Kidney capillary endothelial cell (primary cell): ENCODE measurements at regions not wholly inside any gene's neighbourhood (a gene's known extent, or its start where the extent isn't known, plus 50 kb on each side); places are given as distances from the start of the nearest gene placed in this dataset.

Experiments
- DNase-seq: peaks from one replicate; pipeline ENCODE4 v3.0.0-alpha.2; 2018; ENCODE audit warnings: low spot score

GRCh38 chr15:66832664-66833063 is 130.6 kb downstream of the SMAD6 start:
- DNase-seq: no peak

DNA sequence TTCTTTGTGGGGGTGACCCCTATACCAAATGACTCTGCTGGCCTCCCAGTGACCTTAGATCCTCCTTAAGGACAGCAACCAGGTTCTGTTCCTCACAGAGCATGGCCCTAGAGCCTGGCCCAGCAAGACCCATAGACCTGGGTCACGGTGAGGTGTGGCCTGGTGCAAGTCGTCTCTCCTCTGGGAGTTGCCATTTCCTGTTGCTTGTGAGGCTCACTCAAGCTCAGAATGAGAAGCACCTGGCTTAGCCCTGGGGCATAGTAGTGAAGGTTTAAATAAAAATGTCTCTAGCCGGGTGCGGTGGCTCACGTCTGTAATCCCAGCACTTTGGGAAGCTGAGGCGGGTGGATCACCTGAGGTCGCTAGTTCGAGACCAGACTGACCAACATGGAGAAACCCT is 131.3 kb downstream of the SMAD6 start:
- DNase-seq: no peak

DNA sequence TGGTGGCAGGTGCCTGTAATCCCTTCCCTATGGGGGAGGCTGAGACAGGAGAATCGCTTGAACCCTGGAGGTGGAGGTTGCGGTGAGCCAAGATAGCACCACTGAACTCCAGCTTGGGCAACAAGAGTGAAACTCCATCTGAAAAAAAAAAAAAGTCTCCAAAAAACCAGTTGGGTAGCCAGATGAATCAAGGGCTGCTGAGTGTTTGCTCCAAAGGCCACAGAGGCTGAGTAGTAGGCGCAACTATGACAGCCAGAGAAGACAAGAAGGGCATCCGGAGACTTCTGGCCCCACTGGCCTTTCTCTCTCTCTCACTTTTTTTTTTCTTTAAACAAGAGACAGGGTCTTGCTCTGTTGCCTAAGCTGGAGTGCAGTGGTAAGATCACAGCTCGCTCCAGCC is 131.8 kb downstream of the SMAD6 start:
- no peak for DNase-seq

- no peak for DNase-seq
Measured at GRCh38 chr15:66834881-66835878, 133.1 kb downstream of the SMAD6 start.

DNA sequence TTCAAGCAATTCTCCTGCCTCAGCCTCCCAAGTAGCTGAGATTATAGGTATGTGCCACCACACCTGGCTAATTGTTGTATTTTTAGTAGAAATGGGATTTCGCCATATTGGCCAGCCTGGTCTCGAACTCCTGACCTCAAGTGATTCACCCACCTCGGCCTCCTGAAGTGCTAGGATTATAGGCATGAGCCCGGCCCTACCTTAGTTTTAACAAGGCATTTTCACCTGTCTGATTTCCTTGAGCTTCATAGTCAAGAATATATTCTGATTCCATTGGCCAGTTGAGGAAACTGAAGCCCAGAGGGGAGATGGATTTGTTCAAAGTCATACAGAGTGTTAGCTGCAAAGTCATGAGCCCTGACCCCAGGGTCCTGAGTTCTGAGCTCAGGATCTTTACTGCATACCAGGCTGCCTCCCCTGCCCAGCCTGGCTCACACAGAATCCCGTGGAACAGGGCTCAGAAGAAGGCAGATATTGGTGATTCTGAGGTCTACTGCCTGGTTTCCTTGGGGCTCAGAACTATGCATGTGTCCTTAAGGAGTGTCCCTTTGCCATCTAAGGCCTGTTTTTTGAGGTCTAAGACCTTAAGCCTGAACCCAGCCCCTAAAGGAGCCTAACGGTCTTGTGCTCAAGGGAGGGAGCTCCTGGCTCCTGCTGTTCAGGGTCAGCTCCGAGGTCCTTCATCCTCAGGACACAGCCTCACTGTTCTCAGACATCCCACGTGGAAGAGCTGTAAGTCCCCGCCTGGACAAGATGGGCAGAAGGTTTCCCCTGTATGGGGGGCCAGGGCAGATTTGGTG is 134.4 kb downstream of the SMAD6 start:
- no peak for DNase-seq

- no peak for DNase-seq
Measured at GRCh38 chr15:66838202-66838601, 136.2 kb downstream of the SMAD6 start.

DNA sequence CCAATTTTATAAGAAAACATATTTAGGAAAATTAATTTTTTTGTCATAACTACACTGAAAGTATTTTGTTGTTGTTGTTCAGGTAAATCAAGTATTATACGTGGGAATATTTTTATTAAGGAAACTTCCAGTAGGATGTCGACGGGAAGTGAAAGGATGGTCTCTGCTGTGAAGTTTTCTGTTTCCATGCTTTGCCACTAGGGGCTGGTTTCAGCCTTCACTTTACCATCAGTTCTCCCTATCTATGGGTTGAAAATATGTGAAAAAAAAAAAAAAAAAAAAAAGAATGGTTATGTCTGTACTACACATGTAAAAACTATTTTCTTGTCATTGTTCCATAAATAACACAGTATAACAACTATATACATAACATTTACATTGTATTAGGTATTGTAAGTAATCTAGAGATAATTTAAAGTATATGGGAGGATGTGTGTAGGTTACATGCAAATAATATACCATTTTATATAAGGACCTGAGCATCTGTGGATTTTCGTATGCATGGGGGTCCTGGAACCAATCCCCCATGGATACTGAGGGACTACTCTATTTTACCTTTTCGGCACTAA is 136.7 kb downstream of the SMAD6 start:
- peak; percentile 56 for DNase-seq

GRCh38 chr15:66839506-66840112 is 137.6 kb downstream of the SMAD6 start:
- DNase-seq: no peak

GRCh38 chr15:66840615-66841390 is 138.8 kb downstream of the SMAD6 start:
- no peak for DNase-seq

GRCh38 chr15:66841953-66842681 is 140.1 kb downstream of the SMAD6 start:
- peak; percentile 92 for DNase-seq

DNA sequence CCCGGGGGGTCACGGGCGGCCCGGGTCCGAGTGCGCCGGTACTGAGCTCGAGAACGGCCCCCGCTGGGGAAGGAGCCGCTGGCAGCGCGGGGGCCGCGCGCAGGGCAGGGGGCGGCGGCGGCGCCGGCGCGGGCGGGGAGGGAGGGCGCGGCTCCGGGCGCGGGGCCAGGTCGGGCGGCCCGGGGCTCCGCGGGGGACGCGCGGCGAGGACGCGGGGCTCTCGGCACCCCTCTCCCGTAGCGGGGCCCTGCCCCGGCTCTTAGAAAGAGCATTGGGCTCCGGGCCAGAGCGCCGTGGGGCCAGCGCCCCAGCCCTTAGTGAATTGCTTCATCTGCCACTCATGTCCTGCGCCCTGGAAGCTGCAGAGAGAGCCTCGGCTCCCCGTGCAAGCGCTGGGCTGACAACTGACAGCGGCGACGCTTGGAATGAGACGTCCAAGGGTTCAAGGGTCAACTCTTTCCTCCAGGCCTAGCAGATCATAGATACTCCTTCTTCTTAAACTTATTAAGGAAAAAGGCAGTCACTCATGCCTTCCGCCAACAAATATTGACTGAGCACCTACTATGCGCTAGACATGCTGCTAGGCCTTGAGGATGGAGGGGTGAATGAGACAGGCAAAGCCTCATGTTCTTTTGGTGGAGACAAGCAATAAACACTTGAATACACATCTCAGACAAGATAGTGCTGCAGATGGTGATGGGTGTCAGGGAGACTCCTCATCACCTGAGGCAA is 140.8 kb downstream of the SMAD6 start:
- peak; percentile 66 for DNase-seq

GRCh38 chr15:66843581-66843980 is 141.5 kb downstream of the SMAD6 start:
- no peak for DNase-seq

- DNase-seq: no peak
Measured at GRCh38 chr15:66844041-66844746, 142.2 kb downstream of the SMAD6 start.

DNA sequence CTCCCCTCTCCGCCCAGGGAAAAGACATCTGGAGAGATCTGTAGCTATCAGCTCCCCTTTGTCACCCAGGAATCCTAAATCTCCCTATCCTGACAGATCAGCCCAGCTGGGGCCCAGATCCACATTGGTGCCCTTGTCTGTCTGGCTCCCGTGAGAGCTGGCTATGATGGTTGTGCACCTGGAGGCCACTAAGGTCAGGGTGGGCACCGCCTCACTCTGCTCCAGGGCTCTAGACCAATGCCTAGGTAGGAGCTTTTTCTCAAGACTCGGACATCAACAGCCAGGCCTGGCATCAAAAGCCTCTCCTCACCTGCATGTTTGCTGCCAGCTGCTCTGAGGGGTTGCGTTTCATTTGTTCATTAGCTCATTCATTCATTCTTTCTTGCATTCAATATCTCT is 142.7 kb downstream of the SMAD6 start:
- DNase-seq: no peak

DNA sequence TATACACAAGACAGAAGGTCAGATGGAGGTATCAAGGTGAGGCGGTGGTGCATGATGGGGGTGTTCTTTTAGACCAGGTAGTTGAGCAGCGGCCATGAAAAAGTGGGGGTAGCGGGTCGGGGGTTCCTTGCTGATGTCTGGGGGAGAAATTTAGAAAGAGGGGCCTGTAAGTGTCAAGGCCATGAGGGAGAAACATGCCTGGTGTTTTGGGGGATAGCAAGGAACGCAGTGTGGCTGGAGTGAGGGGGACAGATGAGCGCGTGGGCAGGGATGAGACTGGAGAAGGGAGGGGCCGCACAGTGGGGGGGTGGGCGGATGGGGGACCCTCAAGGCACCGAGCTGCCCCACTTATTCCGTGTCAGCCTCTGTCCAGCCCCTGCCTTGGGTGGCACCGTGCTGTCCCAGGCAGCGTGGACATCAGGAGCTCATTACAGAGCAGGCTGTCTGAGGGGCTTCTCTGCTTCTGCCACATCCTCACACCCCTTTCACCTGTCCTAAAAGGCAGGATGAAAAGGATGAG is 143.3 kb downstream of the SMAD6 start:
- no peak for DNase-seq

DNA sequence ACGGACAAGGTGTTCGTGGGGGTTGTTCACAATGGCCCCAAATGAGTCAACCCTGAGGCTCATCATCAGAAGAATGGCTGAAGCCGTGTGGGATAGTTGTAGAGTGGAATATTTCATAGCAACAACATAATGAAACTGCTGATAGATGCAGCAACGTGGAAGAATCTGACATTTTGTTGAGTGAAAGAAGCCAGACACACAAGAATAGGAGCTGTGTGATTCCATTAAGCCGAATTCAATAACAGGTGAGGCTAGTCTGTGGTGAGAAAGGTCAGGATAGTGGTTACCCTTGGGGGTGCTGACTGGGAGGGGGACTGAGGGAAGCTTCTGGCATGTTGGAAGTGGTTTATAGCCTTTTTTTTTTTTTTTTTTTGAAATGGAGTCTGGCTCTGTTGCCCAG is 144.0 kb downstream of the SMAD6 start:
- DNase-seq: no peak

DNA sequence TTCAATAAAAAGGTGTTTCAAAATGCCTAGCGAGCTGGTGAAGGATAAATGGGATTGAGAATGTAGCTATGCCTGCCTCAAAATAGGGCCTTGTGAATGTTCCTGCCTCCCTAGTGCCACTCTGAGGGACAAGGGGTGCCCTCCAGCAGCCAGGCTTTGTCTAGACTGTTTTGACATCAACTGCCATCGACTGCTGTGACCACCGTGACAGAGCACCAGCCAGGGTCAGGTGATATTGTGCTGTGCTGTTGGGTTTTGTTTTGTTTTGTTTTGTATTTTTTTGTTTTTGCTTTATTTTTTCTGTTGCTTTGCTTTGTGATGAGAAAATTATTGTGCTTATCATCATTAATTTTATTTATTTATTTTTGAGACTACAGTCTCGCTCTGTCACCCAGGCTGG is 144.8 kb downstream of the SMAD6 start:
- no peak for DNase-seq

- DNase-seq: no peak
Measured at GRCh38 chr15:66847565-66847991, 145.5 kb downstream of the SMAD6 start.

- DNase-seq: no peak
Measured at GRCh38 chr15:66848116-66848515, 146.1 kb downstream of the SMAD6 start.
